GM18868 (cell line): ENCODE measurements at regions not wholly inside any gene's neighbourhood (a gene's known extent, or its start where the extent isn't known, plus 50 kb on each side); places are given as distances from the start of the nearest gene placed in this dataset.

Experiments used
- ATAC-seq: cut with Tn5 transposase; IDR thresholded peaks from one replicate; pipeline ENCODE4 v1.9.1; 2021; ENCODE audit warnings: mild to moderate bottlenecking, moderate library complexity; ENCODE audit not compliant: unreplicated experiment

- no peak for ATAC-seq
These were observed 449.6 kb downstream of the KIF16B start for GRCh38 chr20:16123623-16124022.

GRCh38 chr20:16119909-16120308 lies 453.3 kb downstream of the KIF16B start:
- no peak for ATAC-seq

- no peak for ATAC-seq
These were observed 457.2 kb downstream of the KIF16B start for GRCh38 chr20:16115911-16116552.

GRCh38 chr20:16113736-16114135 lies 459.5 kb downstream of the KIF16B start:
- no peak for ATAC-seq

GRCh38 chr20:16111852-16112412 lies 461.3 kb downstream of the KIF16B start:
- no peak for ATAC-seq

GRCh38 chr20:16111172-16111832 lies 461.9 kb downstream of the KIF16B start:
- no peak for ATAC-seq

- no peak for ATAC-seq
These were observed 465.9 kb downstream of the KIF16B start for GRCh38 chr20:16107172-16107870.

- ATAC-seq: no peak
These were observed 466.9 kb downstream of the KIF16B start for GRCh38 chr20:16106191-16106849.

GRCh38 chr20:16104783-16105182 lies 468.5 kb downstream of the KIF16B start:
- ATAC-seq: no peak
